HFF-Myc (cell line): ENCODE measurements at regions not wholly inside any gene's neighbourhood (a gene's known extent, or its start where the extent isn't known, plus 50 kb on each side); places are given as distances from the start of the nearest gene placed in this dataset.

Experiments used
- DNase-seq: peaks from one replicate; pipeline ENCODE4 v3.0.0-alpha.2; 2011; ENCODE audit warnings: low read depth; ENCODE audit errors: extremely low read depth
- H3K4me3 ChIP-seq: replicated peaks from 2 replicates; pipeline ENCODE4 v1.5.1; 2011; ENCODE audit warnings: low read depth, mild to moderate bottlenecking, control low read depth, low read length
- CTCF ChIP-seq: IDR thresholded peaks from 2 replicates; pipeline ENCODE4 v1.5.1; 2012; ENCODE audit warnings: mild to moderate bottlenecking, low read depth, low read length, control low read depth; ENCODE audit errors: missing control alignments

DNA sequence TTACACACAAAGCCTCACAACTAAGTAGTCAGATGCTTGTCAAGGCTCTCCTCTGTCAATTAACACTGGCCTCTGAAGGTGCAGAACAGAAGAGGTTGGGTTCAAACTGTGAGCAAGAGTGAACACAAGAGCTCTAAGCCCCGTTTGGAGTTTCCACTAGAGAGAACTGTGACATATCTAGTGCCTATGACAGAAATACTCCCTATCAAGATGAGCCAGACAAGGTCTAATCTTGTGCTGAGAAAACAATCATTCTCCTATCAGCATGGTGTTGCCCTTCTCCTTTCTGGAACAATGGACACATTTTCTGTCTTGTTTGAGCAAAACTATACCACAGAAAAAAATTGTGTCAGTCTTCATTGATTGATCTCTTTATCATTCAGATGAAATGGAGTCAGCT lies 62.4 kb upstream of the CCDC71L start:
- no peak overlapping the region for H3K4me3 ChIP-seq
- no peak for DNase-seq
- TF ChIP-seq CTCF = no peak

DNA sequence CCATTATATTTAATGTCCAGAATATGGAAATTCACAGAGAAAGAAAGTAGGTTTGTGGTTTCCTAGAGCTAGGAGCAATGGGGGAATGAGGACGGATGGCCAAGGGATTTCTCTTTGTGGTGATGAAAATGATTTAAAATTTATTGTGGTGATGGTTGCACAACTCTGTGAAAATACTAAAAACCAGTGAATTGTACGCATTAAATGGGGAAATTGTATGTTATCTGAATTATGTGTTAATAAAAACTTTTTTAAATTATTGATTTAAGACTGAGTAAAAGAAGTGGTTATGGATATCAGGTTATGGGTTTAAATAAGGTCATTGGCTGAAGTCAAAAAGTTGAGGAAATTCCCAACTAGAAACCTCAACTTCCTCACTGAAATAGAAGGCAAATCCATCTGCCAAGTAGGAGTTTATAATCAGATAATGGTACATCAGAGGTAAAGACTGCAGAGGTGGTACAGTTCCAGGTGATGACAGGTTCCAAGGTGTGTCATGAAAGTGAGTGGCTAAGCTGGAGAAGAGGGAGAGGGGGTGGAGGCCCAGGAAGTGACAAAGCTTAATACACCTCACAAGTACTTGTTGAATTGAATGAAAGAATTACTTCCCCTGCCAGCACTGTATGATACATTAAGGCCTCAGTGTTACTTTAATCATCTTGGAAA lies 68.9 kb upstream of the CCDC71L start:
- TF ChIP-seq CTCF = no peak
- no peak overlapping the region for H3K4me3 ChIP-seq
- DNase-seq = no peak

DNA sequence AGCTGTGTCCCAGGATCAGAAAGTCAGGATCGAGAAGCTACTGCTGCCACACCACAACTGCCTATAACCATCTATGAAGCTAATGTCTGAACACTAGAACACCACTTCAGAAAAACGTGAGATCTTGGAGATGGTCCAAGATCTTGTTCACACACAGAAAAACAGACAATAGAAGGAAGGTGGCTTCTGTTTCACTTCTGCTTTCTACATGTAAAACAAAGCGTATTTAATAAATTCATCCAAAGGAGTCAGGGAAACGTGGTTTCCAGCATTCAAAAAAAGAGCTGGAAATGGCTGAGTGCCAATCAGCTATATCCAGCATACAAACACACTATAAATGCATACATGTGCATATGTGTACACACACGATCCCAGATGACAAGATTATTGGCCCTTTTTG lies 70.2 kb upstream of the CCDC71L start:
- DNase-seq = no peak
- no peak overlapping the region for H3K4me3 ChIP-seq
- no peak for TF ChIP-seq CTCF

- H3K4me3 ChIP-seq = no peak overlapping the region
- TF ChIP-seq CTCF = no peak
These were observed 70.9 kb upstream of the CCDC71L start for GRCh38 chr7:106731646-106732444.

GRCh38 chr7:106735637-106736036 lies 74.7 kb upstream of the CCDC71L start:
- no peak for DNase-seq
- no peak overlapping the region for H3K4me3 ChIP-seq
- TF ChIP-seq CTCF = no peak

More at GRCh38 chr7:106731646-106732444, 70.9 kb upstream of the CCDC71L start:
- DNase-seq = no peak

DNA sequence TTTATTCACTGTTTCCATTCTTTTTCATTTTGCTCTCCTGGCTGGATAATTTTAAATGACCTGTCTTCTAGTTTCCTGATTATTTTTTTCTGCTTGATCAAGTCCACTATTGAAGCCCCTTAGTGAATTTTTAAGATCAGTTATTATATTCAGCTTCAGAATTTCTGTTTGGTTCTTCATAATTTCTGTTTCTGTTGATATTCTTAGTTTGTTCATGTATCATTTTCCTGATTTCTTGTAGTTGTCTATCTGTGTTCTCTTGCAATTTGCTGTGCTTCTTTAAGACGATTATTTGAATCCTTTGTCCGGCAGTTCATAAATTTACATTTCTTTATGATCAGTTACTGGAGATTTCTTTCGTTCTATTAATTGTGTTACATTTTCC lies 75.2 kb upstream of the CCDC71L start:
- no peak for TF ChIP-seq CTCF
- no peak overlapping the region for H3K4me3 ChIP-seq
- DNase-seq = no peak
